Motor neuron (in vitro differentiated cells): ENCODE measurements at regions not wholly inside any gene's neighbourhood (a gene's known extent, or its start where the extent isn't known, plus 50 kb on each side); places are given as distances from the start of the nearest gene placed in this dataset.
"Not testable (repeated sequence)": the region's sequence is repeated elsewhere in the genome, so short reads cannot be mapped to it uniquely, and the experiment has no call there.

ENCODE experiments used
- ATAC-seq, 8 experiments: fragments of 200-7000 bp; cut with Tn5 transposase; replicated peaks in 6 of 8; 2 replicates each; pipeline ENCODE4 v1.8.0; 2021; ENCODE audit warnings: mild to moderate bottlenecking in 8 of 8, moderate library complexity in 8 of 8
- H3K27ac ChIP-seq, 2 donors: fragments of 250-450 bp; sonication (Bioruptor Pico); 2 replicates each; pipeline ENCODE4 v1.9.0; 2021; ENCODE audit warnings: antibody characterized with exemption in 2 of 2, mild to moderate bottlenecking in 2 of 2, moderate library complexity in 1 of 2
- H3K4me1 ChIP-seq, 2 donors: fragments of 250-450 bp; sonication (Bioruptor Pico); replicated peaks in 1 of 2; 2 replicates each; pipeline ENCODE4 v1.6.1; 2021; ENCODE audit warnings: antibody characterized with exemption in 2 of 2, mild to moderate bottlenecking in 2 of 2, moderate library complexity in 1 of 2
- H3K4me3 ChIP-seq, 5 donors: fragments of 250-450 bp; sonication (Bioruptor Pico); 2 replicates each; pipeline ENCODE4 v1.9.0; 2021; ENCODE audit warnings: antibody characterized with exemption in 5 of 5, mild to moderate bottlenecking in 5 of 5, moderate library complexity in 4 of 5
- WGBS, 10 experiments: fragments of 450-650 bp; shearing (Covaris generic); methylation state at CpG; one replicate each; pipeline ENCODE4 v1.0.0; 2022; 5-methylcytosine and 5-hydroxymethylcytosine counted together
- in situ Hi-C, 9 experiments: fragments of 400-800 bp; cut with MboI; loops; one replicate each; pipeline ENCODE4 v1.15.0; 2021; ENCODE audit warnings: low sequenced_read_pairs in 9 of 9, low pct_unique_long_range_greater_than_20kb in 2 of 9; ENCODE audit not compliant: unreplicated experiment in 9 of 9

DNA sequence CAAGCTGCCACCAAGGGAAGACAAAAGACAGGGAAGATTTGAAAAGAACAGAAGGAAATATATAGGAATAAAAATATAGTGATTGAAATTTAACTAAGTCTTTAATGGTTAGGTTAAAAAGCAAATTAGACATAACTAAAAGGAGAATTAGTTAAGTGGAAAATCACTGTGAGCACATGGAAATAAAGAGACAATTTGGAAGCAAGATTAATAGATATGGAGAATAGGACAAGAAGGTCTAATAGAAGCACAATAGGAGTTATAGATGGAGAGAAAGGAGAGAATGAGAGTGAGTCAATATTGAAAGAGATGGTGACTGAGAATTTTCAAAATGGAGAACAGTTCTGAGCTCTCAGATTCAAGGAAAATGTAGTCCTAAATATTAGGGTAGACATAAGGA lies 176.9 kb downstream of the ASB1 start:
- no peak overlapping the region for H3K4me3 ChIP-seq
- in situ Hi-C loops: no loop called here
- H3K27ac ChIP-seq: no peak overlapping the region
- no peak for ATAC-seq
- no peaks in the 10 kb centered on the region for H3K4me1 ChIP-seq

DNA sequence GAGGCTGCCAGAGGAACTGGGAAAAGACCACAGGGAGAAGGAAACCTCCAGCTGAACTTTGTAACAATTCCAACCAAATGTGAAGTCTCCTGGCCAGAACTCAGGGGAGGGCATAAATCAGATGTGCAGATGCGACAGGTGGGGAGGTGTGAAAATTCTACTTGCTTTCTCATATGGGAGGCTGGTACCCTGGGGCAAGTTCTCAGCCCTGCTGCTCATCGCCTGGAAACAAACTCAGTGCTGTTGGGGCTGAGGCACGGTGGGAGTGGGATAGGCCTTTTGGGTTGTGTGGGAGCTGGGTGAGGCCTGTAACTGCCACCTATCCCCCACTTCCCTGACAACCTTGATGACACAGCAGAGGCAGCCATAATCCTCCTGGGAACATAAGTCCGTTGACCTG lies 179.6 kb downstream of the ASB1 start:
- no peak for ATAC-seq
- 83 to 100% (median 100%) methylated on average over 1 to 4 of the region's 4 CpGs; no CpG with 5 or more reads in 5 of the 10 experiments for WGBS, 10 experiments
- H3K27ac ChIP-seq: no peak overlapping the region
- in situ Hi-C loops: no loop called here
- no peaks in the 10 kb centered on the region for H3K4me1 ChIP-seq
- no peak overlapping the region for H3K4me3 ChIP-seq

DNA sequence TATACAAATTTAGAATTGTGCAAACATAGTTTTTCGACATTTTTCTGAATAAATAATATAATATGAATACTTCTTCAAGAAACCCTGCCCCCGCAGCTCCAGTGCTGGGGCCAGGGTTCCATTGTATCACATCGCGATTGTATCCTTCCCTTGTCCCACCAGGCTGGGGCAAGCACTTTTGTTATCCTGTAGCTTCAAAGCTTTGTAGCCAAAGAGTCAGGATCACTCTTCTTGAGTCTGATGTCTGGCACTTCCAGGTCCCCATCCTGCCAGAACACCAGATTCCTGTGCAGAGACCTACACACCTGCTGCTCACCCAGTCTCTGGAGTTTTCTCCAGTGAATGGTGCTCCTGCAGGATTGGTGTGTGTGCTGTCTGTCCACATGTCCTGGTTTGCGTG lies 186.9 kb downstream of the ASB1 start:
- H3K4me1 ChIP-seq: no peaks in the 10 kb centered on the region
- no peak overlapping the region for H3K27ac ChIP-seq
- no peak for ATAC-seq
- 40 to 100% (median 72%) methylated on average over 1 to 5 of the region's 5 CpGs; no CpG with 5 or more reads in 5 of the 10 experiments for WGBS, 10 experiments
- in situ Hi-C loops: no loop called here
- H3K4me3 ChIP-seq: no peak overlapping the region

DNA sequence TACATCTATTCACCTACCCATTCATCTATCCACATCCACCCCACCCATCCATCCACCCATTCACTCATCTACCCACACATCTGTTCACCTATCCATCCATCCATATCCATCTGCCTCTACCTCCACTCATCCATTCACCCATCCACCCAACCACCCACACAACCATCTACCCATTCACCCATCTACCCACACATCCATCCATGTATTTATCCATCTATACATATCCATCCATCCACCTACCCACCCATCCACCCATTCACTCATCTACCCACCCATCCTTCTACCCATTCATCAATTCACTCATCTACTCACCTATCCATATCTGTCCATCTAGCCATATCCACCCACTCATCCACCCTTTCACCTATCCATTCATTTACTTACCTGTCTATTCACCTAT lies 187.6 kb downstream of the ASB1 start:
- ATAC-seq: no peak
- in situ Hi-C loops: no loop called here
- Histone ChIP-seq H3K4me3 (no peak overlapping the region), H3K27ac (no peak overlapping the region), H3K4me1 (no peaks in the 10 kb centered on the region)

DNA sequence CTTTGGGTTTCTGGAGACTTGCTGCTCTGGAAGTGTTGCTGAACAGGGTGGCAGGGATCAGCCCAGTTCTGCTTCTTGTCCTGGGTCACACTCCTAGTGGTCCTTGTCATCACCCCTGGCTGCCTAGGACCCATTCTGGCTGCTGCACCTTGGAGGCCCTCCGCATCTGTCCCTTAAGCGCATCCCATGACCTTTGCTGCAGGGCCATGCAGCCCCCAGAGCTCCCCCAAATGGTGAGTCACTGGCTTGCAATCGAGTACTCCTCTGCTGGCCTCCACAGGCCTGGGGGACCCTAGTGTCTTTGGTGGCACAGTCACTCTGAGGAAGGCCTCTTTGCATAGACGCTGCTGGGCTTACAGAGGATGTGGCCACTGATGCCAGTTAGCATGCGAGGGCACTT lies 188.5 kb downstream of the ASB1 start:
- WGBS, 10 experiments: 100% methylated on average over 1 of the region's 5 CpGs; no CpG with 5 or more reads in 9 of the 10 experiments
- ATAC-seq: no peak
- in situ Hi-C loops: no loop called here

DNA sequence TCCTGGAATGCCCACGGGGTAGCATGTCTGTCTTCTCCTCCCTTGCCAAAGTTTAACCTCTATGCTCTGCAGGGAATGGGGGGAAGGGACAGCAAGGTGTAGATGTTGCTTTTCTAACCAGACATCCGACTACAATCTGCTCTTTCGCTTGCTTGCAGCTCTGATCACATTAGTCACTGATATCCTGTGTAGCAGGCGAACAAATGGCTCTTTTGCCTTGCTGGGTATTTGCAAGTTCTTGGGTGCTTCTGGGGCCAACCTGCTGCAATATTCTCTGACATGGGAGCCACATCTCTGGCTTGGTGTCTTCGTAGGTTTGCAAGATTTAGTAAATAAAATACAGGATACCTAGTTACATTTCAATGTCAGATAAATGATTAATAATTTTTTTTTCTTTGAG lies 190.0 kb downstream of the ASB1 start:
- ATAC-seq: no peak
- in situ Hi-C loops: no loop called here
- H3K4me1 ChIP-seq: no peaks in the 10 kb centered on the region
- H3K27ac ChIP-seq: no peak overlapping the region
- H3K4me3 ChIP-seq: no peak overlapping the region
- 50 to 100% (median 76%) methylated on average over 1 to 4 of the region's 5 CpGs; no CpG with 5 or more reads in 4 of the 10 experiments for WGBS, 10 experiments

More for the DNA sequence above, 188.5 kb downstream of the ASB1 start:
- Histone ChIP-seq H3K27ac (no peak overlapping the region), H3K4me3 (no peak overlapping the region), H3K4me1 (no peaks in the 10 kb centered on the region)

DNA sequence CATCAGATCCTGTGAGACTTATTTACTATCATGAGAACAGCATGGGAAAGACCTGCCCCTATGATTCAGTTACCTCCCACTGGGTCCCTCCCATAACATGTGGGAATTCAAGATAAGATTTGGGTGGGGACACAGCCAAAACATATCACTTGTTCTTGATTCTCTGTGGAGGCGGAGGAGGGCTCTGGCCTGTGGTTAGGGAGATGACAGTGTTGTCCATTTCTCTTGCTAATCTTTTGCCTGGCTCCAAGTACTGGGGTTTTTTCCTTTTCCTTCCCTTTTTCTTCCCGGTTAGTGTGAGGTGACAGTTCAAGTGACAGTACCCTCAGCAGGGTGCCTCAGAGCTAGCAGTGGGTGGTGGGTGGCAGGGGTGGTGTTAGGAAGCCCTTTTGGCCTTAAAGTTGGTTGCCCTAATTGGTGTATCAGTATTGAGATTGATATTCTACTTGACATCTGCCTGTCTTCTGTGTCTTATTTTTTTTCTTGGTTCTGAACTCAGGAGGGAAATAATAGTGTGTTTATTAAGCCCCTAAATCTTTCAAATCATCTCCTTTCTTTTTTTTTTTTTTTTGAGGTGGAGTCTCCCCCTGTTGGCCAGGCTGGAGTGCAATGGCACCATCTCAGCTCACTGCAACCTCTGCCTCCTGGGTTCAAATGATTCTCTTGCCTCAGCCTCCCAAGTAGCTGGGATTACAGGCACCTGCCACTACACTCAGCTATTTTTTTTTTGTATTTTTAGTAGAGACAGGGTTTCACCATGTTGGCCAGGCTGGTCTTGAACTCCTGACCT lies 192.0 kb downstream of the ASB1 start:
- peak in 2 of 8 experiments; percentile 76 to 93 for ATAC-seq
- 40 to 90% (median 68%) methylated on average over 1 to 2 of the region's 2 CpGs; no CpG with 5 or more reads in 6 of the 10 experiments for WGBS, 10 experiments
- H3K4me3 ChIP-seq, H3K27ac ChIP-seq, H3K4me1 ChIP-seq, in situ Hi-C loops: not testable (repeated sequence)

DNA sequence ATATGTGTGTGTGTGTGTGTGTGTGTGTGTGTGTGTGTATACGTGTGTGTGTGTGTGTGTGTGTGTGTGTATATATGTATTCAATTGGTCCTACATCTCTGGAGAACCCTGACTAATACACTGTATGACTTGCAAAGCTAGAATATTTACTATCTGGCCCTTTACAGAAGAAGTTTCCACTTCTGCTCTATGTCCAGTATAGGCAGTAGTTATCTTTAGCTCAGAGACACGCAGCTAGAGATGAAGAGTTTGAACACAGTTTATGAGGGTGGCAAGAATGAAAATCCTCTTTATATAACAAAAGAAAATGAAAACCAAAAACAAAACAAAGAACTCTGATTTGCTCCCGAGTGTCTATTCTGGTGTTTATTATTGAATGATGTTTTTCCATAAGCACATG lies 201.2 kb downstream of the ASB1 start:
- 0 to 100% (median 43%) methylated on average over 1 to 2 of the region's 3 CpGs; no CpG with 5 or more reads in 3 of the 10 experiments for WGBS, 10 experiments
- Histone ChIP-seq H3K4me1 (no peaks in the 10 kb centered on the region), H3K27ac (no peak overlapping the region), H3K4me3 (no peak overlapping the region)
- no peak for ATAC-seq
- in situ Hi-C loops: loop anchor here in 1 of 9 experiments (25.0 kb wide), 1 partner anchor 91 kb away; no protein-coding TSS in a partner anchor

DNA sequence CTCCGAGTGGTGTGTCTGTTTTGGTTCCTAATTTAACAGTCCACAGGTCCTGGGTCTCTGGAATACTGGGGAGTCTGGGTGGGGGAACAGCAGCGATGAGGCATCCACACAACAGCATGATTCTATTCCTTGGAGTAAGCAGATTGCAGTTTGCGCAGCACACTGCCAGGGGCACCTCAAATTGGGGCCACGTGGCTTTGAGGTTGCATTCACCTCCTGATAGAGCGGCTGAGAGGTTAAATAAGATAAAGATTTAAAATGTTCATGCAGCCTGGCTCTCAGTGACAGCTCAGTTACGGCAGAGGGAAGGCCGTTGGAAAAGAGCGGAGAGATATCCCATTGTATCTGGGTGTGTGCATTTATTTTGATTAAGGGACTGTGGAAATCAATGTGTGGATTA lies 202.3 kb downstream of the ASB1 start:
- peak in 2 of 8 experiments; percentile 35 to 36 for ATAC-seq
- H3K27ac ChIP-seq: no peak overlapping the region
- no peaks in the 10 kb centered on the region for H3K4me1 ChIP-seq
- 56 to 100% (median 75%) methylated on average over 1 to 7 of the region's 8 CpGs; no CpG with 5 or more reads in 3 of the 10 experiments for WGBS, 10 experiments
- H3K4me3 ChIP-seq: no peak overlapping the region
- in situ Hi-C loops: loop anchor here in 1 of 9 experiments (25.0 kb wide), 1 partner anchor 92 kb away; no protein-coding TSS in a partner anchor

DNA sequence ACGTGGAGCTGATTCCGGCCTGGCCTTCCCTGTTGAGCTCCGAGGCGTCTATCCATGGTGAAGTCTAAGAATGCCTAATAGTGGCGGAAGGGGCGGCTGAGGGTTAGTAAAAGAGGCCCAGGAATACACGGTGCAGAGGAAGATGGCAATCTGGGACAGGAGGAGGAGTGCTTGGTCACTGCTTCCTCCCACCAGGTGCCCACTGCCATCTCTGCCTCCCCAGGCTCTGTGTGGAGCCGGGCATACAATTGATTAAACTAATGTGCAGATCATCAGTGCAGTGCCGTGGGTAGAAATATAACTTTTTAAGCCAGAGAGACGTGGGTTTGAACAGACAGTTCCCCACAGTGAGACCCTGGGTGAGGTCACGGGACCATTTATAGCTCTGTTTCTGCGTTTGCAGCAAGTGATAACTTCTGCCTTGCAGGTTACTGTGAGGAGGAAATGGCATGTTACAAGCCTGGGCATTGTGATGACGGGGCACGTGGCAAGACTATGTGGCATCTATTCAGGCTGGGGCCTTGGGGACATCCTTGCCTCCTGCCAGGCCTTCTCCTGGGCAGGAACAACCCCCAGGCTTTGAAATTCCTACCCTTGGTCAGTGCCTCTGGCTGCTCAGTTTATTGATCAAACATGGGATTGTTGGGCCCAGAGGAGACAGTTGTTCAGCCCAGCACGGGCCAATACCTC lies 204.9 kb downstream of the ASB1 start:
- Histone ChIP-seq H3K4me1 (no peaks in the 10 kb centered on the region), H3K27ac (no peak overlapping the region), H3K4me3 (no peak overlapping the region)
- in situ Hi-C loops: loop anchor here in 1 of 9 experiments (25.0 kb wide), 1 partner anchor 94 kb away; no protein-coding TSS in a partner anchor
- ATAC-seq: no peak
- WGBS, 10 experiments: 0 to 100% (median 82%) methylated on average over 1 to 7 of the region's 15 CpGs; no CpG with 5 or more reads in 2 of the 10 experiments

DNA sequence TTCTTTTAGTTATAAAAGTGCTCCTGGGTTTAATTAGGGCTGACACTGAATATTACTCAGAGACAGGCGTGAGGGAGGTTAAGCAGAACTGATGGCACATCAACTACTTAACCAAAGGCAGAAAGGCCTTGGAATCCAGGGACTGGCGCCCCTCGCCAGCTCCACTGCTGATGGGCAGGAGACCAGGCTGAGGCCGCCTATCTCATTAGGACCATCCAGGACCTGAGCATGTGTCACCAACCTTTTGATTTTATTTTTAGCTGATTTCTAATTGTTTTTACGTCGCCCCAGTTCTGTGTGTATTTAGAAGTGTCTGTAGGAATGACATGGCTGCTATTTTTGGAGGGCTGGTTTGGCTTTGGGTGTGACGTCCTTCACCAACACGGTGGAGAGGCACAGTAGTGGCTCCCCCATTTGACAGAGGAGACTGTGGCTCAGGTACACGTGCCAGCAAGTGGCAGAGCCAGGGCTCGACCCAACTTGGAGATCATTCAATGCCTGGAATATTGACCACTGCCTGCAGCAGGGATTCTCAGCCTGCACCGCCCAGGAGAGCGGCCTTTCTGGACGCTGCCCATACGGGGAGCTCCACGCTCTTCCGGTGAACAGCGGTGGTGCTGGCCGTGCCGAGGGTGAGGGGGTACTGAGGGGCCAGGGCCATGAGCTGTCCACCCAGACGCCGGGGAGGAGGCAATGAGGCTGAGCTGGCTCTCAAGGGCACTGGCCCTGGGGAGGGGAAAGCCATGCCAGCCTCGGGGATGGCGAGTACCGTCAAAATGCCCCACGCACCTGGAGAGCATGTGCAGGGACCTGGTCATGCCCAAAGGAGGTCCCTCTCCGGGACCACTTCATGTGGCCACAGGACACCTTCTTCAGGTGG lies 205.7 kb downstream of the ASB1 start:
- H3K27ac ChIP-seq: no peak overlapping the region
- 10 to 100% (median 71%) methylated on average over 2 to 9 of the region's 26 CpGs; no CpG with 5 or more reads in 3 of the 10 experiments for WGBS, 10 experiments
- in situ Hi-C loops: loop anchor here in 1 of 9 experiments (25.0 kb wide), 1 partner anchor 95 kb away; no protein-coding TSS in a partner anchor
- no peak for ATAC-seq
- H3K4me3 ChIP-seq: no peak overlapping the region
- no peaks in the 10 kb centered on the region for H3K4me1 ChIP-seq

DNA sequence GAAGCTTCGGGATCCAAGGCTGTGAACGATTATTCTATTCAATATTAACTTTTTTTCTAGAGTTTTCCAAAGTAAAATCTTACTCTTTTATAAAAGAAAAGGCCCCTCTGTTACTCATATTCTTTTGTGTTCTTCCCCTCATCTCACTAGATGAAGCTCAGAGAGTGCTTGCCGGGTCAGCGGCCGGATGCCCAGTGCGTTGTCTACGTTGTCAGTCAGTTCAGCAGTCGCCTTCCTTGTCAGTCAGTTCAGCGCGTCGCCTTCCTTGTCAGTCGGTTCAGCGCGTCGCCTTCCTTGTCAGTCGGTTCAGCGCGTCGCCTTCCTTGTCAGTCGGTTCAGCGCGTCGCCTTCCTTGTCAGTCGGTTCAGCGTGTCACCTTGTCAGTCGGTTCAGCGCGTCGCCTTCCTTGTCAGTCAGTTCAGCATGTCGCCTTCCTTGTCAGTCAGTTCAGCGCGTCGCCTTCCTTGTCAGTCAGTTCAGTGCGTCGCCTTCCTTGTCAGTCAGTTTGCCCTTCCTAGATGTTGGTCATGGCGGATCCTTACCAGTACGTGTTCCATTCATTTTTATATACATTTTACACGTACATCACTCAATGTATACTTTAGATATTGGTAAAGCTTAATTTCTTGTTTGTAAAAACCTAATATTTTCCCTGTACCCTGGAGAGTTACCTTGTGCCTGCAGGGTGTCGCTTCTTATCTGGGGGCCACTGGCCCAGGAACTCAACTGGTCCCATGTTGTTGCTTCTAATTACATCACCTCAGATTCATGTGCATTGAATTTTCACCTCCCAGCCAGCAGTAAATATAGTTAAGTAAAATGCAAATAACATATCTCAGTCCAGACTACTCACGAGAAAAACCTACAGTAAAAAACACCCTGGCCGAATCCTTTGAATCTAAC lies 206.9 kb downstream of the ASB1 start:
- WGBS, 10 experiments: 76 to 94% (median 87%) methylated on average over 2 to 21 of the region's 41 CpGs
- Histone ChIP-seq H3K4me1 (no peaks in the 10 kb centered on the region), H3K4me3 (no peak overlapping the region), H3K27ac (no peak overlapping the region)
- ATAC-seq: no peak
- in situ Hi-C loops: loop anchor here in 1 of 9 experiments (25.0 kb wide), 1 partner anchor 96 kb away; no protein-coding TSS in a partner anchor
